K562 (cell line): ENCODE measurements at regions not wholly inside any gene's neighbourhood (a gene's known extent, or its start where the extent isn't known, plus 50 kb on each side); places are given as distances from the start of the nearest gene placed in this dataset.

Source experiments
- ATAC-seq: fragments of 200-7000 bp; cut with Tn5 transposase; 3 replicates; pipeline ENCODE4 v1.9.1; 2020; ENCODE audit warnings: moderate library complexity
- BruUV-seq: library from RNA; stranded (reverse); fragments of 400-500 nt; replicated peaks from 2 replicates; lab custom pipeline; 2021; lab: Mats Ljungman, UMichigan
- CTCF ChIA-PET: fragments of 300-600 bp; formaldehyde crosslinking; extraction: SDS; loops from one replicate; lab custom pipeline; 2021; ENCODE audit warnings: low intra/inter-chr PET ratio; lab: Yijun Ruan, JAX
- POLR2A ChIA-PET: fragments of 300-600, 350-650 bp; sonication (Branson Sonifier 250); formaldehyde crosslinking; extraction: SDS; loops from one replicate; lab custom pipeline; 2021; ENCODE audit warnings: antibody characterized with exemption, inconsistent platforms; lab: Yijun Ruan, JAX
- DNase-seq, 4 experiments: peaks; one replicate each; pipeline versions ENCODE4 v3.0.0 to v3.0.0-alpha.2; 2011 to 2018; ENCODE audit warnings: low spot score in 3 of 4, mixed read lengths in 3 of 4; ENCODE audit errors: extremely low read depth in 1 of 4
- FAIRE-seq: peaks from 2 replicates; lab custom pipeline; 2011; peaks lifted over from hg19 to GRCh38; lab: Jason Lieb, UNC
- H2AFZ ChIP-seq: 2 replicates; pipeline ENCODE4 v1.6.0; 2011; ENCODE audit warnings: low read depth, low read length, control low read depth, inconsistent platforms
- H3K27ac ChIP-seq: fragments of 200-600 bp; 3 replicates; pipeline ENCODE4 v1.8.0; 2011; ENCODE audit warnings: low read depth, mild to moderate bottlenecking, control low read depth, inconsistent platforms, low read length, moderate library complexity, mixed read lengths; ENCODE audit errors: extremely low read depth
- H3K27me3 ChIP-seq, 2 experiments: fragments of 300-600 bp in 1 of 2; 2 replicates in 1 of 2; 3 replicates in 1 of 2; pipeline versions ENCODE4 v1.6.0 to v1.8.0; 2011; ENCODE audit warnings: inconsistent platforms in 2 of 2, low read length in 2 of 2, mild to moderate bottlenecking in 1 of 2, mixed read lengths in 1 of 2, moderate library complexity in 1 of 2; ENCODE audit not compliant: control insufficient read depth in 2 of 2, insufficient read depth in 2 of 2
- H3K36me3 ChIP-seq: fragments of 300-600 bp; 3 replicates; pipeline ENCODE4 v1.8.0; 2011; ENCODE audit warnings: mild to moderate bottlenecking, low read length, inconsistent platforms; ENCODE audit not compliant: control insufficient read depth, insufficient read depth
- H3K4me1 ChIP-seq, 2 experiments: fragments of 200-600 bp in 1 of 2; replicated peaks in 1 of 2; 2 replicates in 1 of 2; 3 replicates in 1 of 2; pipeline versions ENCODE4 v1.5.1 to v1.8.0; 2011; ENCODE audit warnings: inconsistent platforms in 2 of 2, low read length in 2 of 2, mild to moderate bottlenecking in 1 of 2, mixed read lengths in 1 of 2, moderate library complexity in 1 of 2; ENCODE audit not compliant: control insufficient read depth in 2 of 2, insufficient read depth in 2 of 2
- H3K4me2 ChIP-seq: 2 replicates; pipeline ENCODE4 v1.6.1; 2011; ENCODE audit warnings: low read length, control low read depth, inconsistent platforms, mixed read lengths; ENCODE audit not compliant: insufficient read depth
- H3K4me3 ChIP-seq: fragments of 200-600 bp; sonication (generic), shearing (Covaris generic); 2 replicates; pipeline ENCODE4 v1.5.1; 2016; ENCODE audit warnings: control low read depth, inconsistent platforms
- H3K79me2 ChIP-seq: fragments of 200-600 bp; 3 replicates; pipeline ENCODE4 v1.8.0; 2011; ENCODE audit warnings: low read length, inconsistent platforms; ENCODE audit not compliant: control insufficient read depth, insufficient read depth
- H3K9ac ChIP-seq, 2 experiments: 2 replicates each; pipeline versions ENCODE4 v1.6.0 to v1.6.1; 2011; ENCODE audit warnings: low read depth in 2 of 2, low read length in 2 of 2, control low read depth in 1 of 2, inconsistent platforms in 1 of 2, mild to moderate bottlenecking in 1 of 2, mixed read lengths in 1 of 2; ENCODE audit not compliant: insufficient read depth in 1 of 2
- H3K9me1 ChIP-seq: one replicate; pipeline ENCODE4 v1.6.0; 2011; ENCODE audit warnings: inconsistent platforms, mild to moderate bottlenecking, low read length, moderate library complexity; ENCODE audit not compliant: control insufficient read depth, insufficient read depth
- H3K9me3 ChIP-seq: replicated peaks from 2 replicates; pipeline ENCODE4 v1.5.1; 2011; ENCODE audit warnings: low read depth, low read length, inconsistent platforms; ENCODE audit not compliant: control insufficient read depth, insufficient read depth
- H4K20me1 ChIP-seq: replicated peaks from 2 replicates; pipeline ENCODE4 v1.6.1; 2011; ENCODE audit warnings: low read length, inconsistent platforms, mixed read lengths; ENCODE audit not compliant: control insufficient read depth, insufficient read depth
- C11orf30 ChIP-seq: fragments of 450-650 bp; IDR thresholded peaks from 2 replicates; pipeline ENCODE4 v1.6.1; 2016; ENCODE audit warnings: low read depth, mild to moderate bottlenecking
- E4F1 ChIP-seq: fragments of 250-450 bp; sonication (Bioruptor Pico); IDR thresholded peaks from 2 replicates; pipeline ENCODE4 v1.5.0; 2021; ENCODE audit warnings: mild to moderate bottlenecking, borderline replicate concordance
- FOS ChIP-seq: IDR thresholded peaks from 3 replicates; pipeline ENCODE4 v1.6.1; 2011; ENCODE audit not compliant: insufficient read length; ENCODE audit errors: extremely low read depth
- GABPB1 ChIP-seq: sonication (generic); formaldehyde crosslinking; IDR thresholded peaks from 2 replicates; pipeline ENCODE4 v1.8.0; 2022; ENCODE audit warnings: mild to moderate bottlenecking, missing genetic modification reagents
- STAG1 ChIP-seq: sonication (generic); formaldehyde crosslinking; IDR thresholded peaks from 2 replicates; pipeline ENCODE4 v1.5.0; 2020; ENCODE audit warnings: missing genetic modification reagents, borderline replicate concordance
- TCF15 ChIP-seq: fragments of 250-450 bp; sonication (Bioruptor Pico); IDR thresholded peaks from 2 replicates; pipeline ENCODE4 v1.8.0; 2022; ENCODE audit warnings: moderate library complexity, mild to moderate bottlenecking, inconsistent platforms
- TEAD2 ChIP-seq: fragments of 450-650 bp; IDR thresholded peaks from 2 replicates; pipeline ENCODE4 v1.6.1; 2016; ENCODE audit warnings: missing genetic modification characterization, control low read depth, missing compliant biosample characterization
- ZBTB11 ChIP-seq, 3 experiments: fragments of 200-800 bp in 1 of 3; fragments of 250-450 bp in 1 of 3; fragments of 450-650 bp in 1 of 3; sonication (Bioruptor Pico) in 1 of 3; sonication (Bioruptor generic) in 1 of 3; formaldehyde crosslinking in 1 of 3; IDR thresholded peaks; 2 replicates each; pipeline versions ENCODE4 v1.6.1 to v1.8.0; 2016 to 2022; ENCODE audit warnings: mild to moderate bottlenecking in 2 of 3, missing genetic modification characterization in 2 of 3, missing compliant biosample characterization in 1 of 3, moderate library complexity in 1 of 3
- ZBTB34 ChIP-seq: fragments of 250-450 bp; sonication (Bioruptor Pico); IDR thresholded peaks from 2 replicates; pipeline ENCODE4 v1.8.0; 2021; ENCODE audit warnings: mild to moderate bottlenecking, moderate library complexity
- ZNF24 ChIP-seq: fragments of 450-650 bp; IDR thresholded peaks from 2 replicates; pipeline ENCODE4 v1.6.1; 2016
- ZNF277 ChIP-seq: fragments of 250-450 bp; sonication (Bioruptor Pico); IDR thresholded peaks from 2 replicates; pipeline ENCODE4 v1.8.0; 2022; ENCODE audit warnings: inconsistent platforms, mild to moderate bottlenecking, moderate library complexity, borderline replicate concordance
- WGBS: fragments of 100-300 bp; shearing (Covaris generic); methylation state at CpG from one replicate; pipeline ENCODE4 v1.1.6; 2016; ENCODE audit warnings: low coverage, mixed read lengths; ENCODE audit not compliant: insufficient coverage; ENCODE audit errors: missing lambda C conversion rate; 5-methylcytosine and 5-hydroxymethylcytosine counted together
- in situ Hi-C: fragments of 300-500 bp; cut with MboI; formaldehyde crosslinking; loops from 4 replicates; pipeline ENCODE4 v1.15.0; 2018; ENCODE audit warnings: inconsistent platforms, mixed read lengths
- intact Hi-C: fragments of 100-400 bp; cut with micrococcal nuclease; formaldehyde crosslinking; loops from 2 replicates; pipeline ENCODE4 v1.14.2; 2022

- no peak for TF ChIP-seq ZBTB11 (CRISPR knock-in tag; IDR thresholded peaks at IDR 0.05)
- TF ChIP-seq GABPB1 (CRISPR knock-in tag): no peak
These were observed 340.0 kb upstream of the DUSP10 start (continued) for GRCh38 chr1:222081859-222082258.

GRCh38 chr1:222079566-222079965 lies 337.7 kb upstream of the DUSP10 start:
- no peaks in the 10 kb centered on the region for H3K27me3 ChIP-seq
- ChIA-PET CTCF (no interaction called here), POLR2A (no interaction called here)
- WGBS: 0% methylated on average over 1 of the region's 1 CpG
- no peaks in the 10 kb centered on the region for H3K4me1 ChIP-seq
- no peak overlapping the region for H3K4me3 ChIP-seq
- no TSS peak for BruUV-seq
- H3K9me3 ChIP-seq: no peaks in the 10 kb centered on the region
- no peaks in the 10 kb centered on the region for H4K20me1 ChIP-seq
- DNase-seq (no peak), FAIRE-seq (no peak), ATAC-seq (no peak)
- intact Hi-C loops (no loop called here), in situ Hi-C loops (no loop called here)
- H3K4me2 ChIP-seq: no peak overlapping the region
- no peaks in the 10 kb centered on the region for H3K36me3 ChIP-seq
- no peaks in the 10 kb centered on the region for H3K9me1 ChIP-seq
- H2AFZ ChIP-seq: no peak overlapping the region
- H3K79me2 ChIP-seq: no peaks in the 10 kb centered on the region
- H3K9ac ChIP-seq: no peak overlapping the region
- H3K27ac ChIP-seq: no peak overlapping the region
- TF ChIP-seq TEAD2 (tag): no peak
- no peak for TF ChIP-seq ZBTB34 (CRISPR knock-in tag)
- TF ChIP-seq ZNF24: no peak
- TF ChIP-seq TCF15 (CRISPR knock-in tag): no peak
- TF ChIP-seq C11orf30: no peak
- no peak for TF ChIP-seq E4F1
- no peak for TF ChIP-seq ZNF277 (CRISPR knock-in tag)
- TF ChIP-seq FOS: no peak
- TF ChIP-seq STAG1 (CRISPR knock-in tag): no peak
